Neutrophil (primary cell): ENCODE measurements at regions not wholly inside any gene's neighbourhood (a gene's known extent, or its start where the extent isn't known, plus 50 kb on each side); places are given as distances from the start of the nearest gene placed in this dataset.

Experiments used
- H3K27ac ChIP-seq: fragments of 200-600 bp; sonication (generic); 2 replicates; pipeline ENCODE4 v1.5.1; 2016; ENCODE audit warnings: mild to moderate bottlenecking, moderate library complexity
- H3K27me3 ChIP-seq: fragments of 200-600 bp; sonication (generic); 2 replicates; pipeline ENCODE4 v1.6.0; 2016; ENCODE audit warnings: mild to moderate bottlenecking
- H3K36me3 ChIP-seq: fragments of 200-600 bp; sonication (generic); 2 replicates; pipeline ENCODE4 v1.5.1; 2017
- H3K4me1 ChIP-seq, 2 experiments: fragments of 200-600 bp in 1 of 2; sonication (generic) in 1 of 2; 1 replicate in 1 of 2; 2 replicates in 1 of 2; pipeline versions ENCODE4 v1.5.1 to v1.6.1; 2013 to 2016; ENCODE audit warnings: low read depth in 1 of 2, low read length in 1 of 2, mild to moderate bottlenecking in 1 of 2, moderate library complexity in 1 of 2; ENCODE audit not compliant: control insufficient read depth in 1 of 2, insufficient read depth in 1 of 2
- H3K4me3 ChIP-seq, 2 experiments: fragments of 200-600 bp in 1 of 2; sonication (generic) in 1 of 2; 1 replicate in 1 of 2; 2 replicates in 1 of 2; pipeline ENCODE4 v1.5.1; 2013 to 2016; ENCODE audit warnings: low read depth in 1 of 2, low read length in 1 of 2, mild to moderate bottlenecking in 1 of 2, moderate library complexity in 1 of 2
- H3K9me3 ChIP-seq: fragments of 200-600 bp; sonication (generic); 2 replicates; pipeline ENCODE4 v1.5.1; 2016
- TF ChIP-seq, protein P1 (sequence below): fragments of 200-600 bp; sonication (generic); IDR thresholded peaks from 2 replicates; pipeline ENCODE4 v1.5.1; 2016; ENCODE audit warnings: antibody characterized with exemption

DNA sequence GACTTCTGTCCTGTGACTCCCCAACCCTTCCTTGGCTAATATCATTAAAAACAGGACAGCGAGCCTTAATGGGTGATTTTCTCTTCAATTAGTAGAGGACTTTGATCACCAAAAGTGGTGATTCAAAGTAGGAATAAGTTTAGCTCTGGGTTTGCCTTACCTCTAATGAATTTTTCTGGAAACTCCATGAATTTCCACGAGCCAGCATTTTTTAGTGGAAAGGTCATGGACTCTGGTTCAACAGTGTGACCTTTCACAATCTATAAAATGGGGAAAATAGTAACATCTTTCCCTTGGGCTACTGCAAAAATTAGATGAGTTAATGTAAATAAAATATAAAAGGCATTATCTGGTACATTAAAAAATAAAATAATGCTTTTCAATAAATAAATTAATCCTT lies 417.8 kb upstream of the NR2F2 start:
- Histone ChIP-seq H3K27me3 (no peaks in the 10 kb centered on the region), H3K36me3 (no peaks in the 10 kb centered on the region), H3K4me3 (no peak overlapping the region), H3K27ac (no peak overlapping the region), H3K4me1 (no peaks in the 10 kb centered on the region), H3K9me3 (no peaks in the 10 kb centered on the region)
- TF ChIP-seq, protein P1, sequence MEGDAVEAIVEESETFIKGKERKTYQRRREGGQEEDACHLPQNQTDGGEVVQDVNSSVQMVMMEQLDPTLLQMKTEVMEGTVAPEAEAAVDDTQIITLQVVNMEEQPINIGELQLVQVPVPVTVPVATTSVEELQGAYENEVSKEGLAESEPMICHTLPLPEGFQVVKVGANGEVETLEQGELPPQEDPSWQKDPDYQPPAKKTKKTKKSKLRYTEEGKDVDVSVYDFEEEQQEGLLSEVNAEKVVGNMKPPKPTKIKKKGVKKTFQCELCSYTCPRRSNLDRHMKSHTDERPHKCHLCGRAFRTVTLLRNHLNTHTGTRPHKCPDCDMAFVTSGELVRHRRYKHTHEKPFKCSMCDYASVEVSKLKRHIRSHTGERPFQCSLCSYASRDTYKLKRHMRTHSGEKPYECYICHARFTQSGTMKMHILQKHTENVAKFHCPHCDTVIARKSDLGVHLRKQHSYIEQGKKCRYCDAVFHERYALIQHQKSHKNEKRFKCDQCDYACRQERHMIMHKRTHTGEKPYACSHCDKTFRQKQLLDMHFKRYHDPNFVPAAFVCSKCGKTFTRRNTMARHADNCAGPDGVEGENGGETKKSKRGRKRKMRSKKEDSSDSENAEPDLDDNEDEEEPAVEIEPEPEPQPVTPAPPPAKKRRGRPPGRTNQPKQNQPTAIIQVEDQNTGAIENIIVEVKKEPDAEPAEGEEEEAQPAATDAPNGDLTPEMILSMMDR = no peak

DNA sequence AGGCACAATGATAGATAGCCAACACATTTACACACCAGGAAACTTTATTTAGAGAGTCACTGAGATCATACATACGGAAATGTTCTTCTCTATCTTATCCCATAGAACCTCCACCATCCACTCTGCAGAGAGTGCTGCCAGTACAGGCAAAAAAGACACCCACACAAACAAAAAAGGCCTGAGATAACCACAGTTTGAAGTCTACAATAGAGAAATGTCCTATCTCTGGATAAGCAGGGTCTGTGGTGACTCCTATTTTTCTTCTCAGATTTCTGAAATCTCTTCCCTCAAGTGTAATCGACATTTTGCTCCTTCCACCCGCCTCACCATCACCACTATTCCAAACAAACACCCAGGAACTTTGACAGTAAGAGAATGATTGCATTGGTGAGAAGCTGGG lies 413.9 kb upstream of the NR2F2 start:
- TF ChIP-seq, protein P1 = no peak
- Histone ChIP-seq H3K27ac (no peak overlapping the region), H3K9me3 (no peaks in the 10 kb centered on the region), H3K27me3 (no peaks in the 10 kb centered on the region), H3K4me3 (no peak overlapping the region), H3K36me3 (no peaks in the 10 kb centered on the region), H3K4me1 (no peaks in the 10 kb centered on the region)

DNA sequence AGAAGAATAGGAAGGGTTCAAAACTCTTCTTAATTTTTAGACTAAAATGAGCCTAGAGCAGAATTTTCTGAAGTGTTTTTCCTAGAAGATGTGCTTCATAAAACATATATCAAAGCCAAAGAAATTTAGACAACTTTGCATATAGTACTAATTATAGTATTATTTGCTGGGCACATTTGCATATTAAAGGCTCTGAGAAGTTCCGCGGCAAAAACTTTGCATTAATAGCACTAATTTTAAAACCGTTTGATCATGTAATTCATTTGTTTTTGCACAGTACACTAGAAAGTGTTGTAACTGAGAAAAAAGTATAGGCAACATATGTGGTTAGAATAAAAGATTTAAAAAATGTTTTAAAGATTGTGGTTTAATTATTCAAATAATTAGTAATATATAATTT lies 412.0 kb upstream of the NR2F2 start:
- TF ChIP-seq, protein P1 = no peak
- no peaks in the 10 kb centered on the region for H3K36me3 ChIP-seq

DNA sequence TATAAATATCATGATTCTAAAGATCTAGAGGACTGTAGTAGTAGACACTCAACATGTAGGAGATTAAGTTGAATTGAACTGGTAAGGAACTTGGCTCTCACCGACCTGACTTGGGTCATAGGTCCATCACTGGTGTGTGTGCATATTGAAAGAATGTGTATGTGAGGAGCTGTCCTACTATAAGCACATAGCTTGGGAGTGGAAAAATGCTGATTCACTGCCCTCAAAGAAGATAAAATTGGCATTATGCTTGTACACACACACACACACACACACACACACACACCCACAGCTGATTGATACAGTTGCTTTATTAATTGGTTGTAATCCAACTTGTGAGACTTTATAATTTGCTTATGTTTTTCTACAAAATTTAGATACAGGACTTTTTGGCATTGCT lies 411.0 kb upstream of the NR2F2 start:
- H3K27ac ChIP-seq = no peak overlapping the region
- no peak overlapping the region for H3K4me3 ChIP-seq
- H3K4me1 ChIP-seq = no peaks in the 10 kb centered on the region
- TF ChIP-seq, protein P1 = no peak
- H3K27me3 ChIP-seq = no peaks in the 10 kb centered on the region
- H3K36me3 ChIP-seq = no peaks in the 10 kb centered on the region
- no peaks in the 10 kb centered on the region for H3K9me3 ChIP-seq

More for the DNA sequence above, 412.0 kb upstream of the NR2F2 start:
- Histone ChIP-seq H3K9me3 (no peaks in the 10 kb centered on the region), H3K27me3 (no peaks in the 10 kb centered on the region), H3K4me3 (no peak overlapping the region), H3K27ac (no peak overlapping the region), H3K4me1 (no peaks in the 10 kb centered on the region)

DNA sequence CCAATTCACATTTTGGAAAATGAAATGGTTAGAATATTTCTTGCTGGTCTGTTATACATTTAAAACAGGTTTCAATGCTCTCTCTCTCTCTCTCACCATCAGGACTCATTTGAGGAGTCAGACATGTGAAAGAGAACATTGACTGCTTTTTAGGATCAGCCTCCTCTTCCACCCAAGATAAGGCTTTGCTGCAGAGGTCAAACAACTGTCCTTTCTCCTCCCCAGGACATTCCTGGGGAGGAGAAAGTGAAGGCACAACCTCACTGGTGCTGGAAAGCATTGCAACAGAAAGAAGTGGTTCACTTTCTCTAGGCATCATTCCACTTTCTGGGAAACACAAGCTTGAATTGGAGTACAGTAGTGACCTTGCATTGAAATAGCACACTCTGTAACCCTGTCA lies 409.1 kb upstream of the NR2F2 start:
- no peaks in the 10 kb centered on the region for H3K9me3 ChIP-seq
- TF ChIP-seq, protein P1 = no peak
- H3K27me3 ChIP-seq = no peaks in the 10 kb centered on the region
- no peaks in the 10 kb centered on the region for H3K36me3 ChIP-seq
- H3K4me3 ChIP-seq = no peak overlapping the region
- H3K27ac ChIP-seq = no peak overlapping the region
- no peaks in the 10 kb centered on the region for H3K4me1 ChIP-seq

DNA sequence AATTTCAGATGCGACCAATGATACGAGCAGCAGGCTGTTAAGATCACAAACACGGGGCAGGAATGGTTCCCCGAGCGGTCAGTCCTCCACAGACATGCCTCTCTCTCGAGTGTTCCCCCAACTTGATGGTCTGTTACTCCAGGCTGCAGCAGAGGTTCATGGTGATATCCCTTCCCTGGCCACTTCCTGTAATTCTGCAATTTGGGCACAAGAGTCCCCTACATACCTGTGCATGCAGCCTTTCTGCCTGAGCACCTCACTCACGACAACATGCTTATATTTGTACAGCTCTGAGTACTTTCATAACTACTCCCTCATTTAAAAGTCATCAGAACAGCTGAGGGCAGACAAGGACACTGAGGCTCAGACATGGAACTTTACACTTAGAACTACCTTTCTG lies 408.1 kb upstream of the NR2F2 start:
- Histone ChIP-seq H3K36me3 (no peaks in the 10 kb centered on the region), H3K9me3 (no peaks in the 10 kb centered on the region), H3K4me1 (no peaks in the 10 kb centered on the region), H3K4me3 (no peak overlapping the region), H3K27me3 (no peaks in the 10 kb centered on the region), H3K27ac (no peak overlapping the region)
- TF ChIP-seq, protein P1 = no peak
